CD4-positive, CD25-positive, alpha-beta regulatory T cell (primary cell): ENCODE measurements at regions not wholly inside any gene's neighbourhood (a gene's known extent, or its start where the extent isn't known, plus 50 kb on each side); places are given as distances from the start of the nearest gene placed in this dataset.

ENCODE experiments used
- ATAC-seq, 2 donors: fragments of 150-1000 bp; cut with Tn5 transposase; one replicate each; pipeline ENCODE4 v1.10.0; 2021; ENCODE audit warnings: low read depth in 2 of 2, moderate number of reproducible peaks in 2 of 2, moderate library complexity in 1 of 2
- DNase-seq, 3 donors: peaks; one replicate each; pipeline versions ENCODE4 v3.0.0 to v3.0.0-alpha.2; 2012 to 2022; ENCODE audit warnings: mixed read lengths in 1 of 3
- H3K27ac ChIP-seq: one replicate; pipeline ENCODE4 v1.7.0; 2013; ENCODE audit warnings: mild to moderate bottlenecking, low read length; ENCODE audit not compliant: insufficient read depth, poor library complexity, severe bottlenecking
- H3K27me3 ChIP-seq: one replicate; pipeline ENCODE4 v1.7.0; 2013; ENCODE audit warnings: low read length; ENCODE audit not compliant: control insufficient read depth, insufficient read depth
- H3K36me3 ChIP-seq: one replicate; pipeline ENCODE4 v1.7.0; 2013; ENCODE audit warnings: mild to moderate bottlenecking, low read length, moderate library complexity; ENCODE audit not compliant: control insufficient read depth, insufficient read depth
- H3K4me1 ChIP-seq: 2 replicates; pipeline ENCODE4 v1.7.0; 2013; ENCODE audit warnings: mild to moderate bottlenecking, low read length; ENCODE audit not compliant: insufficient read depth, control insufficient read depth, poor library complexity, severe bottlenecking
- H3K4me3 ChIP-seq: one replicate; pipeline ENCODE4 v1.7.0; 2013; ENCODE audit warnings: low read depth, mild to moderate bottlenecking, low read length, moderate library complexity
- H3K9me3 ChIP-seq, 2 experiments: 1 replicate in 1 of 2; 2 replicates in 1 of 2; pipeline ENCODE4 v1.7.0; 2013; ENCODE audit warnings: low read length in 2 of 2, mild to moderate bottlenecking in 1 of 2, moderate library complexity in 1 of 2; ENCODE audit not compliant: control insufficient read depth in 2 of 2
- H3K27ac Mint-ChIP-seq, 3 donors: one replicate each; pipeline ENCODE4 v1.8.0; 2020 to 2022; ENCODE audit warnings: mild to moderate bottlenecking in 3 of 3, mixed read lengths in 3 of 3, moderate library complexity in 2 of 3
- H3K27me3 Mint-ChIP-seq: one replicate; pipeline ENCODE4 v1.8.0; 2022; ENCODE audit warnings: mild to moderate bottlenecking, mixed read lengths
- H3K36me3 Mint-ChIP-seq: one replicate; pipeline ENCODE4 v1.8.0; 2020; ENCODE audit warnings: mixed read lengths
- H3K4me1 Mint-ChIP-seq, 4 donors: one replicate each; pipeline ENCODE4 v1.8.0; 2020 to 2022; ENCODE audit warnings: mixed read lengths in 4 of 4, mild to moderate bottlenecking in 1 of 4
- H3K4me3 Mint-ChIP-seq, 4 donors: one replicate each; pipeline ENCODE4 v1.8.0; 2020 to 2022; ENCODE audit warnings: mild to moderate bottlenecking in 4 of 4, mixed read lengths in 4 of 4, moderate library complexity in 3 of 4
- H3K9me3 Mint-ChIP-seq, 7 donors: one replicate each; pipeline ENCODE4 v1.8.0; 2020 to 2022; ENCODE audit warnings: mixed read lengths in 7 of 7, mild to moderate bottlenecking in 3 of 7, moderate library complexity in 2 of 7

DNA sequence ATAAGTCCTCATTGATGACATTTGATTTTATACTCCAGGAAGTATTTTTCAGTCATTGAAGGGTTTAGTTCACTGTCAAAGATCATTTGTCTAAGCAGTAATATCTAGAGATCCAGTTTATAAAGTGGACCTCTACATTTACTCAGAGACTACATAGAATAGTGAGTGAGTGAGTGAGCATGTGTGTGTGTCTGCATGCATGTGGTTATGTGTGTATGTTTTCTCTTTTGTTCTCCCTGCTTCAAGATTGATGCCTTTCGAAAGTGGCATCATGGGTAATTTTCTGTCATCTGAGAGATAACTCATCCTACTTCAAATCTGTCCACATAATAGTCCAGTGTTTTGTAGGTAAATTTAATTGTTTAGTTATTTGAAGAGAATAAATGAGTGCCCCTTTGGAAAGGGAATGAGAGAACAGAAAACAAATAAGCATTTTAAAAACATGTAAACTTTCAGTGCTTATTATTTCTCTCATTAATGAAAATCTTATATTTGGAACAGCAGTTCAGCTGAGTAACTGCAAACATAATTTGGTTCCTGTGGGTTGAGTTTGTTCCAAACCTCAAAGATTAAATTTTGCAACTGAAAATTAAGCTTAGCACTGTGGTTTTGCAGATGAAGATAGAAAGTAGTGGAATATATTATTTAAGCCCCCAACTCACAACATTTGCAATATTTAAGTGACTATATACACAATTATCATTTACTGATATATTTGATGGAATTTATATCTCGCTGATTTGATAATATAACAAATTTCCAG lies 1295.1 kb upstream of the C9orf72 start:
- ATAC-seq (no peak), DNase-seq (no peak)
- Mint-ChIP-seq H3K27ac (no peak overlapping the region), H3K27me3 (no peaks in the 10 kb centered on the region), H3K4me3 (no peak overlapping the region), H3K9me3 (peaks cover 0 to 14% (median 2%) of the 10 kb centered on the region in 7 donors), H3K36me3 (no peaks in the 10 kb centered on the region), H3K4me1 (peaks cover 0 to 4% (median 0%) of the 10 kb centered on the region in 4 donors)
- H3K4me3 ChIP-seq = no peak overlapping the region
- no peak overlapping the region for H3K27ac ChIP-seq
- no peaks in the 10 kb centered on the region for H3K4me1 ChIP-seq
- no peaks in the 10 kb centered on the region for H3K27me3 ChIP-seq
- no peaks in the 10 kb centered on the region for H3K36me3 ChIP-seq
- H3K9me3 ChIP-seq = no peaks in the 10 kb centered on the region

- Mint-ChIP-seq H3K27me3 (no peaks in the 10 kb centered on the region), H3K36me3 (no peaks in the 10 kb centered on the region), H3K4me1 (no peaks in the 10 kb centered on the region), H3K4me3 (no peak overlapping the region), H3K9me3 (peaks cover 0 to 6% (median 0%) of the 10 kb centered on the region in 7 donors), H3K27ac (no peak overlapping the region)
- no peak for ATAC-seq
- Histone ChIP-seq H3K36me3 (no peaks in the 10 kb centered on the region), H3K27ac (no peak overlapping the region), H3K4me3 (no peak overlapping the region), H3K27me3 (no peaks in the 10 kb centered on the region), H3K4me1 (no peaks in the 10 kb centered on the region), H3K9me3 (no peaks in the 10 kb centered on the region)
- DNase-seq = no peak
These were observed 1309.2 kb upstream of the C9orf72 start for GRCh38 chr9:28882529-28882928.

DNA sequence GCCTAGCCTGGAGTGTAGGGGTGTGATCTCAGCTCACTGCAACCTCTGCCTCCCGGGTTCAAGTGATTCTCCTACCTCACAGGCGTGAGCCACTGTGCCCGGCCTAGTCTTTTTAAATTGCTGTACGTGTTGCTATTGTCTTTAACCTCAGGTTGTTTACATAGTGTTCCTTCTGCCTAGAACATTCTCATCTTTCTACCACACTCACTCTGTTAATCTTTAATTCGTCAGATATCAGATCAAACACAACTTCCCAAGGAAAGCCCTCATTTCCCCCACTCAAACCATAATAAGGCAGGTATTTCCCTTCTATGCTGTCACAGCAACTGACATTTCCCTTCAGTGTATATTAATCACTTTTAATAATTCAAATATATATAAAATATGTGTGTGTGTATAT lies 1310.0 kb upstream of the C9orf72 start:
- Histone ChIP-seq H3K4me3 (no peak overlapping the region), H3K4me1 (no peaks in the 10 kb centered on the region), H3K36me3 (no peaks in the 10 kb centered on the region), H3K27me3 (no peaks in the 10 kb centered on the region), H3K9me3 (no peaks in the 10 kb centered on the region), H3K27ac (no peak overlapping the region)
- no peaks in the 10 kb centered on the region for H3K27me3 Mint-ChIP-seq
- peaks cover 0 to 6% (median 0%) of the 10 kb centered on the region in 7 donors for H3K9me3 Mint-ChIP-seq
- no peaks in the 10 kb centered on the region for H3K4me1 Mint-ChIP-seq
- no peak overlapping the region for H3K27ac Mint-ChIP-seq
- H3K36me3 Mint-ChIP-seq = no peaks in the 10 kb centered on the region
- ATAC-seq (no peak), DNase-seq (no peak)
- H3K4me3 Mint-ChIP-seq = no peak overlapping the region

DNA sequence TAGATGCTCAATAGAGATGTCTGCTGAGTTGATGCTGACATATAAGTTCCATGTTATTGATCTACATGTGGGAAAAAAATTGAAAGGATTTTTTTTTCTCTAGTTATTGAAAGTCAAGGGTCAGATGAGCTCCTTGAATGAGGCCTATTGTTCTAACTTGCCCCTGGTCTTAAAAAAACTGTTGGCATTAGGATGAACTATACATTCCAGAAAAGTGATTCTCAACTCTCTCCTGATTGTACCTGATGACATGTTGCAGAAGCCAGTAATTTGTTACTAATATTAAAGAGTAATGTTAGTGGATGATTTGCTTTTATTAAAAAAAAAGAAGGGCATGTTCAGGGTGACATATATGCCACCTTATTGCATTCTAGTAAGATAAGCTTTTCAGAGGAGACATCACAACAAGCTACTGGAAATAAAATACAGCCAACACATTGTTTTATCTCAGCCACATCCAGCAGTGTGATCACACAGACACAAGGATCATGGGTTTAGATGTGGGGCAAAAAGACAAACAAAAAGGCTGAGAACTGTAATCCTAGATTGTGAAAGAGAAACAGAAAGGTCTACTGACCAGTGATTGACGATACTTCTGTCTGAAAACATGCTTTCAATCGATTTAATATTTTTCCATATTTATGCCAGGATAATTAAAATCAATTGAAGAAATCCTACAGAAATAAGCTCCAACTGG lies 1314.1 kb upstream of the C9orf72 start:
- Histone ChIP-seq H3K36me3 (no peaks in the 10 kb centered on the region), H3K9me3 (no peaks in the 10 kb centered on the region), H3K27me3 (no peaks in the 10 kb centered on the region), H3K27ac (no peak overlapping the region), H3K4me1 (no peaks in the 10 kb centered on the region), H3K4me3 (no peak overlapping the region)
- peaks cover 0 to 4% (median 0%) of the 10 kb centered on the region in 7 donors for H3K9me3 Mint-ChIP-seq
- H3K36me3 Mint-ChIP-seq = no peaks in the 10 kb centered on the region
- no peak for ATAC-seq
- H3K27ac Mint-ChIP-seq = no peak overlapping the region
- no peaks in the 10 kb centered on the region for H3K27me3 Mint-ChIP-seq
- H3K4me1 Mint-ChIP-seq = no peaks in the 10 kb centered on the region
- H3K4me3 Mint-ChIP-seq = no peak overlapping the region
- DNase-seq = no peak

- no peak overlapping the region for H3K4me3 Mint-ChIP-seq
- Histone ChIP-seq H3K27me3 (no peaks in the 10 kb centered on the region), H3K27ac (no peak overlapping the region), H3K4me3 (no peak overlapping the region), H3K4me1 (no peaks in the 10 kb centered on the region), H3K36me3 (no peaks in the 10 kb centered on the region), H3K9me3 (no peaks in the 10 kb centered on the region)
- H3K27ac Mint-ChIP-seq = no peak overlapping the region
- H3K27me3 Mint-ChIP-seq = no peaks in the 10 kb centered on the region
- peaks cover 0 to 4% (median 0%) of the 10 kb centered on the region in 7 donors for H3K9me3 Mint-ChIP-seq
- ATAC-seq (no peak), DNase-seq (no peak)
- no peaks in the 10 kb centered on the region for H3K36me3 Mint-ChIP-seq
- no peaks in the 10 kb centered on the region for H3K4me1 Mint-ChIP-seq
These were observed 1315.5 kb upstream of the C9orf72 start for GRCh38 chr9:28888806-28889205.

- no peak for ATAC-seq
These were observed 1319.3 kb upstream of the C9orf72 start for GRCh38 chr9:28892538-28892937.

DNA sequence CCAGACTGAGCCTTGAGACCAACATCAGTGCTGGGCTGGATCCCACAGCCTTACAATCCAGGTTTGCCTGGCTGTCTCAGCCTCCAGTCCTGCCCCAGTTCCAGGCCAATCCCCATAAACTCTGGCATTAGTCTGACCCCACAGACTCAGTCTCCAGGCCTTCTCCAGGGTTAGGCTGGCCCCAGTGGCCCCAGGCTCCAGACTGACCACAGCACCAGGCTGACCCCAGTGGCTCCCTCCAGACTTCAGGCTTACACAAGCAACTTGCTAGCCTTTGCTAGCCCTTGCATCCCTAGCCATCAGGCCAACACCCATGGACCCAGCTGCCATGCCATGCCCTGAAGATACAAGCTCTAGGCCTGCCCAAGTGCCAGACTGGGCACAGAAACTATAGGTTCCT lies 1326.0 kb upstream of the C9orf72 start:
- Histone ChIP-seq H3K4me3 (no peak overlapping the region), H3K9me3 (peaks cover 0 to 11% of the 10 kb centered on the region in 2 experiments), H3K27me3 (no peaks in the 10 kb centered on the region), H3K4me1 (no peaks in the 10 kb centered on the region), H3K27ac (no peak overlapping the region), H3K36me3 (no peaks in the 10 kb centered on the region)
- Mint-ChIP-seq H3K27ac (no peak overlapping the region), H3K36me3 (no peaks in the 10 kb centered on the region), H3K9me3 (peaks cover 0 to 16% (median 7%) of the 10 kb centered on the region in 7 donors), H3K4me1 (no peaks in the 10 kb centered on the region), H3K27me3 (no peaks in the 10 kb centered on the region), H3K4me3 (no peak overlapping the region)
- ATAC-seq = no peak
- DNase-seq = no peak

More at GRCh38 chr9:28892538-28892937, 1319.3 kb upstream of the C9orf72 start:
- Mint-ChIP-seq H3K9me3 (peaks cover 0 to 5% (median 3%) of the 10 kb centered on the region in 7 donors), H3K27ac (no peak overlapping the region), H3K4me3 (no peak overlapping the region), H3K4me1 (no peaks in the 10 kb centered on the region), H3K36me3 (no peaks in the 10 kb centered on the region), H3K27me3 (no peaks in the 10 kb centered on the region)
- Histone ChIP-seq H3K4me1 (no peaks in the 10 kb centered on the region), H3K36me3 (no peaks in the 10 kb centered on the region), H3K27ac (no peak overlapping the region), H3K9me3 (no peaks in the 10 kb centered on the region), H3K27me3 (no peaks in the 10 kb centered on the region), H3K4me3 (no peak overlapping the region)
- no peak for DNase-seq

GRCh38 chr9:28899926-28900325 lies 1326.6 kb upstream of the C9orf72 start:
- Mint-ChIP-seq H3K36me3 (no peaks in the 10 kb centered on the region), H3K27me3 (no peaks in the 10 kb centered on the region), H3K4me1 (no peaks in the 10 kb centered on the region), H3K9me3 (peaks cover 0 to 16% (median 7%) of the 10 kb centered on the region in 7 donors), H3K4me3 (no peak overlapping the region), H3K27ac (no peak overlapping the region)
- ATAC-seq (no peak), DNase-seq (no peak)
- Histone ChIP-seq H3K27me3 (no peaks in the 10 kb centered on the region), H3K9me3 (peaks cover 0 to 11% of the 10 kb centered on the region in 2 experiments), H3K27ac (no peak overlapping the region), H3K36me3 (no peaks in the 10 kb centered on the region), H3K4me1 (no peaks in the 10 kb centered on the region), H3K4me3 (no peak overlapping the region)
